K562 (cell line): ENCODE measurements at regions not wholly inside any gene's neighbourhood (a gene's known extent, or its start where the extent isn't known, plus 50 kb on each side); places are given as distances from the start of the nearest gene placed in this dataset.

Experiments used
- CEBPG ChIP-seq, 3 experiments: fragments of 200-800 bp in 1 of 3; sonication (Bioruptor generic) in 1 of 3; sonication (generic) in 1 of 3; formaldehyde crosslinking in 1 of 3; IDR thresholded peaks in 2 of 3; conservative IDR thresholded peaks in 1 of 3; 2 replicates each; pipeline versions ENCODE4 v1.6.1 to v1.8.0; 2016 to 2022; ENCODE audit warnings: missing compliant biosample characterization in 2 of 3, missing genetic modification characterization in 2 of 3, mild to moderate bottlenecking in 1 of 3, missing genetic modification reagents in 1 of 3
- CTBP1 ChIP-seq: fragments of 450-650 bp; IDR thresholded peaks from 2 replicates; pipeline ENCODE4 v1.6.1; 2016; ENCODE audit warnings: borderline replicate concordance
- ELF2 ChIP-seq: fragments of 250-450 bp; sonication (Bioruptor Pico); IDR thresholded peaks from 2 replicates; pipeline ENCODE4 v1.5.0; 2021; ENCODE audit warnings: mild to moderate bottlenecking
- FOXA3 ChIP-seq, 2 experiments: fragments of 450-650 bp in 1 of 2; sonication (generic) in 1 of 2; formaldehyde crosslinking; IDR thresholded peaks in 1 of 2; conservative IDR thresholded peaks in 1 of 2; 2 replicates each; pipeline versions ENCODE4 v1.4.0 to v1.8.0; 2020 to 2022; ENCODE audit warnings: mild to moderate bottlenecking in 2 of 2, missing genetic modification reagents in 1 of 2
- FOXK2 ChIP-seq, 2 experiments: fragments of 450-650 bp; IDR thresholded peaks in 1 of 2; conservative IDR thresholded peaks in 1 of 2; 2 replicates each; pipeline ENCODE4 v1.6.1; 2016; ENCODE audit warnings: low read depth in 2 of 2, mild to moderate bottlenecking in 1 of 2
- HDAC3 ChIP-seq: fragments of 450-650 bp; IDR thresholded peaks from 2 replicates; pipeline ENCODE4 v1.6.1; 2018; ENCODE audit warnings: borderline replicate concordance, mild to moderate bottlenecking, moderate library complexity; ENCODE audit not compliant: partially characterized antibody
- HMBOX1 ChIP-seq: sonication (generic); IDR thresholded peaks from 2 replicates; pipeline ENCODE4 v1.6.1; 2016
- HOMEZ ChIP-seq: fragments of 250-450 bp; sonication (Bioruptor Pico); IDR thresholded peaks from 2 replicates; pipeline ENCODE4 v1.4.0; 2020; ENCODE audit warnings: mild to moderate bottlenecking, moderate library complexity
- JUND ChIP-seq, 2 experiments: IDR thresholded peaks; 2 replicates in 1 of 2; 3 replicates in 1 of 2; pipeline ENCODE4 v1.6.1; 2011; ENCODE audit warnings: borderline replicate concordance in 2 of 2, low read depth in 2 of 2, low read length in 2 of 2, improper control_type of control experiment in 1 of 2, missing biosample characterization in 1 of 2, missing genetic modification characterization in 1 of 2, missing genetic modification reagents in 1 of 2
- KDM1A ChIP-seq, 2 experiments: fragments of 450-650 bp; IDR thresholded peaks; 2 replicates each; pipeline ENCODE4 v1.6.1; 2016; ENCODE audit warnings: mild to moderate bottlenecking in 2 of 2
- MEF2D ChIP-seq: conservative IDR thresholded peaks from 2 replicates; pipeline ENCODE4 v1.6.1; 2016; ENCODE audit warnings: low read depth, missing genetic modification characterization, missing compliant biosample characterization
- MITF ChIP-seq: IDR thresholded peaks from 2 replicates; pipeline ENCODE4 v1.6.1; 2014; ENCODE audit warnings: antibody characterized with exemption
- MTA1 ChIP-seq: fragments of 450-650 bp; IDR thresholded peaks from 2 replicates; pipeline ENCODE4 v1.6.1; 2017; ENCODE audit warnings: borderline replicate concordance
- RCOR1 ChIP-seq, 2 experiments: IDR thresholded peaks; 2 replicates each; pipeline ENCODE4 v1.6.1; 2012; ENCODE audit warnings: low read depth in 2 of 2, low read length in 2 of 2, borderline replicate concordance in 1 of 2, improper control_type of control experiment in 1 of 2
- SNRNP70 ChIP-seq: fragments of 200-400 bp; formaldehyde crosslinking; optimal IDR thresholded peaks from 2 replicates; pipeline ENCODE3; 2017; ENCODE audit warnings: low read depth, low read length
- ZBTB1 ChIP-seq: sonication (generic); formaldehyde crosslinking; IDR thresholded peaks from 2 replicates; pipeline ENCODE4 v1.8.1; 2023; ENCODE audit warnings: missing genetic modification reagents, low read depth, mild to moderate bottlenecking, borderline replicate concordance
- ZNF165 ChIP-seq: fragments of 250-450 bp; sonication (Bioruptor Pico); IDR thresholded peaks from 2 replicates; pipeline ENCODE4 v1.4.0; 2020; ENCODE audit warnings: borderline replicate concordance
- ZNF398 ChIP-seq: fragments of 250-450 bp; sonication (Bioruptor Pico); IDR thresholded peaks from 2 replicates; pipeline ENCODE4 v1.8.0; 2021; ENCODE audit warnings: moderate library complexity, mild to moderate bottlenecking, inconsistent platforms
- ZNF699 ChIP-seq: fragments of 250-450 bp; sonication (Bioruptor Pico); IDR thresholded peaks from 2 replicates; pipeline ENCODE4 v1.8.0; 2021; ENCODE audit warnings: mild to moderate bottlenecking, moderate library complexity; ENCODE audit not compliant: insufficient replicate concordance
- ZNF79 ChIP-seq: fragments of 250-450 bp; sonication (Bioruptor Pico); IDR thresholded peaks from 2 replicates; pipeline ENCODE4 v1.4.0; 2020; ENCODE audit warnings: low read depth, mild to moderate bottlenecking, moderate library complexity

GRCh38 chr7:106979551-106980357 lies 64.8 kb upstream of the PRKAR2B start (continued):
- TF ChIP-seq ZNF699 (CRISPR knock-in tag) (peak; percentile 58), HOMEZ (CRISPR knock-in tag) (no peak), CEBPG (CRISPR knock-in tag; IDR thresholded peaks at IDR 0.05) (no peak), CEBPG (tag; conservative IDR thresholded peaks at IDR 0.05 in 1 of 2, IDR thresholded peaks at IDR 0.05 in 1 of 2) (peak in 1 of 2 experiments; percentile 50; a peak in 2 of 4 replicates), JUND (IDR thresholded peaks at IDR 0.05; ENCODE audit: borderline replicate concordance, low read depth, low read length) (peak; percentile 3; the same call in 1 of the 2 replicates), JUND (tag; IDR thresholded peaks at IDR 0.05; ENCODE audit: borderline replicate concordance, low read depth, low read length) (peak; percentile 7; the same call in 1 of the 3 replicates), ZNF165 (CRISPR knock-in tag) (no peak), HDAC3 (peak; percentile 20), HMBOX1 (peak; percentile 63; the same call in 1 of the 2 replicates), ELF2 (CRISPR knock-in tag) (peak; percentile 66), MTA1 (no peak), FOXK2 (conservative IDR thresholded peaks at IDR 0.05 in 1 of 2, IDR thresholded peaks at IDR 0.05 in 1 of 2; ENCODE audit: low read depth in 2 of 2) (no peak; a peak in 1 of 4 replicates), RCOR1 (IDR thresholded peaks at IDR 0.05; ENCODE audit: borderline replicate concordance in 1 of 2, low read depth in 2 of 2, low read length in 2 of 2) (peak in 1 of 2 experiments; percentile 58; a peak in 1 of 4 replicates), FOXA3 (CRISPR knock-in tag; conservative IDR thresholded peaks at IDR 0.05 in 1 of 2, IDR thresholded peaks at IDR 0.05 in 1 of 2) (no peak), ZNF79 (peak; percentile 86), ZNF398 (CRISPR knock-in tag) (peak; percentile 48; the same call in 1 of the 2 replicates), CTBP1 (0 out of 2 replicates have a peak, but pooled peaks have one; percentile 19), SNRNP70 (no peak), KDM1A (IDR thresholded peaks at IDR 0.05) (peak in 1 of 2 experiments; percentile 58; a peak in 2 of 4 replicates), MITF (no peak), MEF2D (tag) (0 out of 2 replicates have a peak, but pooled peaks have one; percentile 9), ZBTB1 (CRISPR knock-in tag) (no peak)
